Sigmoid colon (tissue), 6 donors: ENCODE measurements at regions not wholly inside any gene's neighbourhood (a gene's known extent, or its start where the extent isn't known, plus 50 kb on each side); places are given as distances from the start of the nearest gene placed in this dataset.

Experiments used
- DNase-seq: peaks from one replicate; pipeline ENCODE4 v3.0.0-alpha.2; 2019
- H3K27ac ChIP-seq, 4 donors: fragments of 200-600 bp; sonication (generic); one replicate each; pipeline ENCODE4 v1.5.1; 2016 to 2019; ENCODE audit warnings: mild to moderate bottlenecking in 1 of 4
- H3K27me3 ChIP-seq, 3 donors: fragments of 200-600 bp; sonication (generic); one replicate each; pipeline ENCODE4 v1.5.1; 2019; ENCODE audit warnings: mild to moderate bottlenecking in 1 of 3
- H3K36me3 ChIP-seq, 4 donors: fragments of 200-600 bp; sonication (generic); one replicate each; pipeline ENCODE4 v1.5.1; 2016 to 2019
- H3K4me1 ChIP-seq, 4 donors: fragments of 200-600 bp; sonication (generic); one replicate each; pipeline ENCODE4 v1.5.1; 2017 to 2019
- H3K4me3 ChIP-seq, 4 donors: fragments of 200-600 bp; sonication (generic); one replicate each; pipeline ENCODE4 v1.5.1; 2017 to 2019; ENCODE audit warnings: mild to moderate bottlenecking in 2 of 4, moderate library complexity in 1 of 4
- H3K9me3 ChIP-seq, 4 donors: fragments of 200-600 bp in 3 of 4; sonication (generic) in 3 of 4; one replicate each; pipeline versions ENCODE4 v1.5.1 to v1.6.1; 2013 to 2019
- CTCF ChIP-seq, 4 experiments: fragments of 450-650 bp in 3 of 4; fragments of 200-600 bp in 1 of 4; IDR thresholded peaks; one replicate each; pipeline ENCODE4 v1.5.1; 2016 to 2019; ENCODE audit warnings: antibody characterized with exemption in 4 of 4, mild to moderate bottlenecking in 3 of 4, moderate library complexity in 2 of 4
- EP300 ChIP-seq, 4 donors: sonication (generic); formaldehyde crosslinking; IDR thresholded peaks; one replicate each; pipeline ENCODE4 v1.6.1; 2017; ENCODE audit warnings: antibody characterized with exemption in 4 of 4
- POLR2A ChIP-seq, 2 donors: fragments of 450-650 bp; IDR thresholded peaks; one replicate each; pipeline ENCODE4 v1.6.1; 2016; ENCODE audit warnings: antibody characterized with exemption in 2 of 2, mild to moderate bottlenecking in 2 of 2, moderate library complexity in 2 of 2
- POLR2AphosphoS5 ChIP-seq, 4 donors: sonication (generic); formaldehyde crosslinking; IDR thresholded peaks; one replicate each; pipeline ENCODE4 v1.6.1; 2017; ENCODE audit warnings: antibody characterized with exemption in 4 of 4
- WGBS, 2 donors: extraction: QIAGEN DNeasy Blood & Tissue Kit; methylation state at CpG; one replicate each; pipeline ENCODE4 v1.1.7; 2013; 5-methylcytosine and 5-hydroxymethylcytosine counted together
- intact Hi-C: fragments of 100-400 bp; cut with DNase I; formaldehyde crosslinking; loops from one replicate; pipeline ENCODE4 v1.15.1; 2023
- donor health status: healthy with polysubstance abuse.
- donor health status: healthy.

DNA sequence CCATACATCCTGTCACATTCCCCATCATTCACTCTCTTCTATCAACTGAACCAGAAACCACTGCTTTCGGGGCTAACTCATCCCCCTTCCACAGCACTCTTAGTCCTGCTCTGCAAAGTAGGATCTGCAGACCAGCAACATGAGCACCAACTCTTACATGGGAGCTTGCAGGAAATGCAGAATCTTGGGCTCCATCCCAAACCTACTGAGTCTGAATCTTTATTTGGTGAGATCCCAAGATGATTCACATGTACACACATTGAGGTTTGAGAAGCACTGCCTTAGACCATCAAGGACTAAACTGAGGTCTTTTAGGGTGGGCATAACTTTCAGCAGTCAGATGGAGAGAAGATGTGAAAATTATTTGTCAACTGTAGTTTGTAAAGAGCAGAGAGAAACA, 235.6 kb upstream of the EPHA4 start:
- peaks cover 0 to 13% (median 10%) of the 10 kb centered on the region in 4 donors for H3K4me1 ChIP-seq
- no peaks in the 10 kb centered on the region for H3K27me3 ChIP-seq
- TF ChIP-seq POLR2A (IDR thresholded peaks at IDR 0.05), result no peak
- no peak for TF ChIP-seq CTCF (IDR thresholded peaks at IDR 0.05)
- TF ChIP-seq POLR2AphosphoS5 (IDR thresholded peaks at IDR 0.05), result no peak
- no peak for TF ChIP-seq EP300 (IDR thresholded peaks at IDR 0.05)
- no peak overlapping the region for H3K4me3 ChIP-seq
- no peak for DNase-seq
- no peaks in the 10 kb centered on the region for H3K9me3 ChIP-seq
- H3K36me3 ChIP-seq, result no peaks in the 10 kb centered on the region
- intact Hi-C loops, result no loop called here
- 84 to 94% methylated on average over 1 of the region's 1 CpG for WGBS, 2 donors
- no peak overlapping the region for H3K27ac ChIP-seq

DNA sequence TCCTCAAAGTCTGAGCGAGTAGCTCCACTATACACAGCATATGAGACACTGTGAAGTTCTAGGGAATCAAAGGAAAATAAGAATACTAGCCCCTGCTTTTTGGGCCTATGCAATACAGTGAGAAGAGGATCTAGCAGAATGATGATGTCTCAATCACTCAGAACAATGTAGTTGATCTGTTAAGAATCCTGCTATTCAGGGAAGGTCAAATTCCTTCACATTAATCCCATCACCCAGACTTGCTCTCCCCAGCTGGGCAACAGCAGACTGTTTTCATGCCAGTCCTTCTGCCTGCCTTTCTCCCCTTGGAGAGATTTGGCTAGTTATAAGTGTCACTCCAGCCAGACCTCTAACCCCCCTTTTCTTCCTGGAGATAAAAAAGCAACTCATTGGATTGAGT, 230.0 kb upstream of the EPHA4 start:
- H3K36me3 ChIP-seq, result no peaks in the 10 kb centered on the region
- 83 to 91% methylated on average over 1 of the region's 1 CpG for WGBS, 2 donors
- H3K27ac ChIP-seq, result no peak overlapping the region

GRCh38 chr2:221792971-221793521, 220.9 kb upstream of the EPHA4 start:
- TF ChIP-seq POLR2AphosphoS5 (IDR thresholded peaks at IDR 0.05) (no peak), EP300 (IDR thresholded peaks at IDR 0.05) (no peak), POLR2A (IDR thresholded peaks at IDR 0.05) (no peak), CTCF (IDR thresholded peaks at IDR 0.05) (no peak)
- WGBS, 2 donors, result 46 to 54% methylated on average over 7 of the region's 7 CpGs
- no peak overlapping the region for H3K4me3 ChIP-seq
- no peak for DNase-seq
- intact Hi-C loops, result loop anchor here (5.0 kb wide), 1 partner anchor 44 kb away; no protein-coding TSS in a partner anchor
- no peaks in the 10 kb centered on the region for H3K9me3 ChIP-seq
- no peaks in the 10 kb centered on the region for H3K27me3 ChIP-seq
- H3K4me1 ChIP-seq, result no peaks in the 10 kb centered on the region
- H3K27ac ChIP-seq, result no peak overlapping the region
- no peaks in the 10 kb centered on the region for H3K36me3 ChIP-seq

More for the DNA sequence above, 230.0 kb upstream of the EPHA4 start:
- DNase-seq, result no peak
- H3K4me1 ChIP-seq, result no peaks in the 10 kb centered on the region
- intact Hi-C loops, result no loop called here
- TF ChIP-seq POLR2A (IDR thresholded peaks at IDR 0.05) (no peak), EP300 (IDR thresholded peaks at IDR 0.05) (no peak), CTCF (IDR thresholded peaks at IDR 0.05) (no peak), POLR2AphosphoS5 (IDR thresholded peaks at IDR 0.05) (no peak)
- no peaks in the 10 kb centered on the region for H3K9me3 ChIP-seq
- no peaks in the 10 kb centered on the region for H3K27me3 ChIP-seq
- no peak overlapping the region for H3K4me3 ChIP-seq

GRCh38 chr2:221791844-221792243, 219.7 kb upstream of the EPHA4 start:
- Histone ChIP-seq H3K9me3 (no peaks in the 10 kb centered on the region), H3K27me3 (no peaks in the 10 kb centered on the region), H3K4me1 (no peaks in the 10 kb centered on the region), H3K27ac (no peak overlapping the region), H3K4me3 (no peak overlapping the region), H3K36me3 (no peaks in the 10 kb centered on the region)
- no peak for DNase-seq
- TF ChIP-seq EP300 (IDR thresholded peaks at IDR 0.05), result no peak
- no peak for TF ChIP-seq POLR2AphosphoS5 (IDR thresholded peaks at IDR 0.05)
- no peak for TF ChIP-seq CTCF (IDR thresholded peaks at IDR 0.05)
- no peak for TF ChIP-seq POLR2A (IDR thresholded peaks at IDR 0.05)
- intact Hi-C loops, result loop anchor here (5.0 kb wide), 1 partner anchor 45 kb away; no protein-coding TSS in a partner anchor
- 95% methylated on average over 2 of the region's 2 CpGs for WGBS, 2 donors

DNA sequence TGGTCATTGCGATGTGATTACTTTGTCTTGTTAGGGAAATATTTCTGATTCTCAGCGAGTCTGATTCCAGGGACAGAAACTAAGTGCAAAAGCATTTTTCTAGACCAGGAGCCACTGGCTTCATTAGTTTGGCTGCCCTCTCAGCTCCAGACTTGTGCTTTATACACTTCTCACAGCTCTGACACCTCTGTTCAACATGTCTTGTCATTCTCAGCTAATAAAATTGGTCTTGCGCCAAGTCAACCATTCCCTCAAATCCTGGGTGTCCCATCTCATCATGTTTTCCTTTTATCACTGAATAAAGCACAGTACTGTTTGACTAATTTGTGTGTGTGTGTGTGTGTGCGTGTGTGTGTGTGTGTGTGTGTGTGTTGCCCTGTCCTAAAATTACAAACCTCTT, 215.5 kb upstream of the EPHA4 start:
- Histone ChIP-seq H3K4me1 (no peaks in the 10 kb centered on the region), H3K9me3 (no peaks in the 10 kb centered on the region), H3K27ac (peak overlapping the region in 1 of 4 donors; percentile 64), H3K27me3 (no peaks in the 10 kb centered on the region), H3K36me3 (no peaks in the 10 kb centered on the region), H3K4me3 (no peak overlapping the region)
- DNase-seq, result no peak
- no peak for TF ChIP-seq CTCF (IDR thresholded peaks at IDR 0.05)
- no peak for TF ChIP-seq POLR2AphosphoS5 (IDR thresholded peaks at IDR 0.05)
- TF ChIP-seq POLR2A (IDR thresholded peaks at IDR 0.05), result no peak
- TF ChIP-seq EP300 (IDR thresholded peaks at IDR 0.05), result no peak
- 70 to 72% methylated on average over 4 of the region's 4 CpGs for WGBS, 2 donors
- intact Hi-C loops, result no loop called here
